Mesenchymal stem cell (in vitro differentiated cells and primary cell): ENCODE measurements at regions not wholly inside any gene's neighbourhood (a gene's known extent, or its start where the extent isn't known, plus 50 kb on each side); places are given as distances from the start of the nearest gene placed in this dataset.

Source experiments
- DNase-seq: peaks from one replicate; pipeline ENCODE4 v3.0.0-alpha.2; 2013
- H2AFZ ChIP-seq: one replicate; pipeline ENCODE4 v1.6.1; 2013; ENCODE audit warnings: low read depth, mild to moderate bottlenecking, control low read depth, inconsistent platforms, low read length, moderate library complexity
- H2AK5ac ChIP-seq: 2 replicates; pipeline ENCODE4 v1.6.1; 2013; ENCODE audit warnings: low read length, moderate library complexity, mild to moderate bottlenecking, inconsistent platforms; ENCODE audit not compliant: severe bottlenecking
- H2BK120ac ChIP-seq: one replicate; pipeline ENCODE4 v1.6.1; 2013; ENCODE audit warnings: low read depth, mild to moderate bottlenecking, inconsistent platforms, low read length, moderate library complexity
- H2BK12ac ChIP-seq, 2 experiments: one replicate each; pipeline ENCODE4 v1.6.1; 2013; ENCODE audit warnings: inconsistent platforms in 2 of 2, low read length in 2 of 2, mild to moderate bottlenecking in 2 of 2, moderate library complexity in 2 of 2, control low read depth in 1 of 2
- H2BK15ac ChIP-seq: one replicate; pipeline ENCODE4 v1.6.1; 2013; ENCODE audit warnings: mild to moderate bottlenecking, low read depth, inconsistent platforms; ENCODE audit not compliant: poor library complexity, severe bottlenecking
- H2BK5ac ChIP-seq: 2 replicates; pipeline ENCODE4 v1.6.1; 2013; ENCODE audit warnings: low read depth, mild to moderate bottlenecking, low read length, control low read depth, inconsistent platforms; ENCODE audit not compliant: poor library complexity, severe bottlenecking
- H3K14ac ChIP-seq, 2 experiments: one replicate each; pipeline ENCODE4 v1.6.1; 2013; ENCODE audit warnings: inconsistent platforms in 2 of 2, low read length in 2 of 2, control low read depth in 1 of 2, mild to moderate bottlenecking in 1 of 2, moderate library complexity in 1 of 2
- H3K18ac ChIP-seq, 2 experiments: one replicate each; pipeline ENCODE4 v1.6.1; 2013; ENCODE audit warnings: inconsistent platforms in 2 of 2, low read length in 2 of 2, control low read depth in 1 of 2, low read depth in 1 of 2, mild to moderate bottlenecking in 1 of 2
- H3K23ac ChIP-seq, 2 experiments: one replicate each; pipeline ENCODE4 v1.6.1; 2013; ENCODE audit warnings: inconsistent platforms in 2 of 2, low read length in 2 of 2, mild to moderate bottlenecking in 2 of 2, moderate library complexity in 2 of 2, control low read depth in 1 of 2
- H3K27ac ChIP-seq: 2 replicates; pipeline ENCODE4 v1.5.1; 2013; ENCODE audit warnings: mild to moderate bottlenecking, moderate library complexity, low read length, control low read depth, inconsistent platforms; ENCODE audit not compliant: poor library complexity, severe bottlenecking
- H3K27me3 ChIP-seq, 2 experiments: 2 replicates each; pipeline versions ENCODE4 v1.6.1 to v1.7.0; 2013; ENCODE audit warnings: low read length in 2 of 2, mild to moderate bottlenecking in 2 of 2, moderate library complexity in 2 of 2, control low read depth in 1 of 2, inconsistent platforms in 1 of 2; ENCODE audit not compliant: control insufficient read depth in 1 of 2, insufficient read depth in 1 of 2
- H3K36me3 ChIP-seq, 2 experiments: 2 replicates each; pipeline versions ENCODE4 v1.6.1 to v1.7.0; 2013; ENCODE audit warnings: low read length in 2 of 2, control low read depth in 1 of 2, inconsistent platforms in 1 of 2, low read depth in 1 of 2, mild to moderate bottlenecking in 1 of 2; ENCODE audit not compliant: insufficient read depth in 2 of 2, control insufficient read depth in 1 of 2
- H3K4ac ChIP-seq, 2 experiments: one replicate each; pipeline ENCODE4 v1.6.1; 2013; ENCODE audit warnings: inconsistent platforms in 2 of 2, low read length in 2 of 2, mild to moderate bottlenecking in 2 of 2, moderate library complexity in 2 of 2, control low read depth in 1 of 2, low read depth in 1 of 2
- H3K4me1 ChIP-seq: 2 replicates; pipeline ENCODE4 v1.6.1; 2013; ENCODE audit warnings: low read depth, low read length, control low read depth; ENCODE audit not compliant: control insufficient read depth, insufficient read depth
- H3K4me2 ChIP-seq: 2 replicates; pipeline ENCODE4 v1.6.1; 2013; ENCODE audit warnings: low read length, mild to moderate bottlenecking, inconsistent platforms; ENCODE audit not compliant: poor library complexity, severe bottlenecking
- H3K4me3 ChIP-seq, 2 experiments: 2 replicates each; pipeline versions ENCODE4 v1.5.1 to v1.7.0; 2013; ENCODE audit warnings: low read length in 2 of 2, mild to moderate bottlenecking in 2 of 2, control low read depth in 1 of 2, low read depth in 1 of 2; ENCODE audit not compliant: insufficient read depth in 1 of 2
- H3K79me1 ChIP-seq: replicated peaks from 2 replicates; pipeline ENCODE4 v1.6.1; 2013; ENCODE audit warnings: mild to moderate bottlenecking, control low read depth, low read length, inconsistent platforms; ENCODE audit not compliant: poor library complexity, severe bottlenecking
- H3K9ac ChIP-seq: 2 replicates; pipeline ENCODE4 v1.7.0; 2013; ENCODE audit warnings: mild to moderate bottlenecking, low read length, moderate library complexity
- H3K9me3 ChIP-seq: 2 replicates; pipeline ENCODE4 v1.7.0; 2013; ENCODE audit warnings: mild to moderate bottlenecking, low read length; ENCODE audit not compliant: control insufficient read depth
- H4K8ac ChIP-seq: one replicate; pipeline ENCODE4 v1.6.1; 2013; ENCODE audit warnings: inconsistent platforms, mild to moderate bottlenecking, low read length, moderate library complexity
- H4K91ac ChIP-seq: one replicate; pipeline ENCODE4 v1.6.1; 2013; ENCODE audit warnings: mild to moderate bottlenecking, low read length, inconsistent platforms
- WGBS: methylation state at CpG from one replicate; pipeline ENCODE4 v1.1.7; 2013; ENCODE audit warnings: mixed read lengths; 5-methylcytosine and 5-hydroxymethylcytosine counted together

- H3K36me3 ChIP-seq: no peaks in the 10 kb centered on the region
- H3K14ac ChIP-seq: no peak overlapping the region
- H4K8ac ChIP-seq: no peak overlapping the region
- no peak overlapping the region for H2BK120ac ChIP-seq
- no peak overlapping the region for H2BK5ac ChIP-seq
- peaks cover 0 to 31% of the 10 kb centered on the region in 2 experiments for H3K27me3 ChIP-seq
- H3K18ac ChIP-seq: no peak overlapping the region
- no peak overlapping the region for H3K4me3 ChIP-seq
- no peak overlapping the region for H3K27ac ChIP-seq
- H2BK12ac ChIP-seq: no peak overlapping the region
- WGBS: no CpG with 5 or more reads among the region's 1 CpG
- H3K4ac ChIP-seq: no peak overlapping the region
- H4K91ac ChIP-seq: no peak overlapping the region
- H3K9ac ChIP-seq: no peak overlapping the region
- H3K9me3 ChIP-seq: peaks cover 31% of the 10 kb centered on the region
- H3K4me2 ChIP-seq: no peak overlapping the region
- H2AFZ ChIP-seq: no peak overlapping the region
- no peak overlapping the region for H2BK15ac ChIP-seq
- no peak overlapping the region for H3K23ac ChIP-seq
- H3K79me1 ChIP-seq: no peaks in the 10 kb centered on the region
- H3K4me1 ChIP-seq: peaks cover 4% of the 10 kb centered on the region
- H2AK5ac ChIP-seq: no peak overlapping the region
- DNase-seq: no peak
Observed at GRCh38 chr20:56986476-56986875, 280.0 kb downstream of the BMP7 start.

GRCh38 chr20:56986931-56987720 lies 279.3 kb downstream of the BMP7 start:
- H4K8ac ChIP-seq: no peak overlapping the region
- peaks cover 0 to 28% of the 10 kb centered on the region in 2 experiments for H3K27me3 ChIP-seq
- DNase-seq: peak; percentile 87
- H2BK12ac ChIP-seq: no peak overlapping the region
- H2AFZ ChIP-seq: no peak overlapping the region
- no peak overlapping the region for H2BK5ac ChIP-seq
- WGBS: 78% methylated on average over 11 of the region's 12 CpGs
- no peak overlapping the region for H3K9ac ChIP-seq
- no peak overlapping the region for H3K4me3 ChIP-seq
- no peak overlapping the region for H3K23ac ChIP-seq
- H2BK120ac ChIP-seq: no peak overlapping the region
- no peaks in the 10 kb centered on the region for H3K36me3 ChIP-seq
- H3K4me1 ChIP-seq: peaks cover 4% of the 10 kb centered on the region
- H3K18ac ChIP-seq: no peak overlapping the region
- H3K4me2 ChIP-seq: no peak overlapping the region
- no peak overlapping the region for H3K14ac ChIP-seq
- no peak overlapping the region for H4K91ac ChIP-seq
- H2AK5ac ChIP-seq: no peak overlapping the region
- no peaks in the 10 kb centered on the region for H3K79me1 ChIP-seq
- H2BK15ac ChIP-seq: no peak overlapping the region
- H3K4ac ChIP-seq: no peak overlapping the region
- H3K9me3 ChIP-seq: peaks cover 31% of the 10 kb centered on the region
- H3K27ac ChIP-seq: no peak overlapping the region

- Histone ChIP-seq H4K8ac (peak overlapping the region; percentile 52), H4K91ac (no peak overlapping the region), H3K4ac (peak overlapping the region in 1 of 2 experiments; percentile 57), H2AK5ac (no peak overlapping the region), H3K9ac (no peak overlapping the region), H3K4me3 (peak overlapping the region in 1 of 2 experiments; percentile 15), H3K4me2 (no peak overlapping the region), H2BK15ac (no peak overlapping the region), H2BK12ac (peak overlapping the region in 1 of 2 experiments; percentile 1), H3K79me1 (no peaks in the 10 kb centered on the region), H2AFZ (peak overlapping the region; percentile 60), H3K9me3 (peaks cover 31% of the 10 kb centered on the region), H3K36me3 (no peaks in the 10 kb centered on the region), H2BK120ac (no peak overlapping the region), H3K27ac (no peak overlapping the region), H3K23ac (peak overlapping the region in 1 of 2 experiments; percentile 36), H3K14ac (no peak overlapping the region), H2BK5ac (no peak overlapping the region), H3K27me3 (peaks cover 0 to 24% of the 10 kb centered on the region in 2 experiments), H3K18ac (peak overlapping the region in 1 of 2 experiments; percentile 79), H3K4me1 (peaks cover 2% of the 10 kb centered on the region)
- peak; percentile 74 for DNase-seq
- 55% methylated on average over 16 of the region's 16 CpGs for WGBS
Observed at GRCh38 chr20:56987986-56988385, 278.5 kb downstream of the BMP7 start.

- H3K23ac ChIP-seq: peak overlapping the region in 1 of 2 experiments; percentile 36
- H4K8ac ChIP-seq: no peak overlapping the region
- no peak overlapping the region for H2BK120ac ChIP-seq
- H2BK15ac ChIP-seq: no peak overlapping the region
- peaks cover 0 to 24% of the 10 kb centered on the region in 2 experiments for H3K27me3 ChIP-seq
- H3K4ac ChIP-seq: peak overlapping the region in 1 of 2 experiments; percentile 57
- no peak overlapping the region for H3K14ac ChIP-seq
- 89% methylated on average over 8 of the region's 8 CpGs for WGBS
- H3K9me3 ChIP-seq: peaks cover 31% of the 10 kb centered on the region
- H3K4me3 ChIP-seq: peak overlapping the region in 1 of 2 experiments; percentile 15
- no peak overlapping the region for H3K4me2 ChIP-seq
- H2AFZ ChIP-seq: no peak overlapping the region
- H2BK12ac ChIP-seq: peak overlapping the region in 1 of 2 experiments; percentile 1
- H3K18ac ChIP-seq: peak overlapping the region; percentile 42 to 79
- H3K79me1 ChIP-seq: no peaks in the 10 kb centered on the region
- no peak for DNase-seq
- peaks cover 2% of the 10 kb centered on the region for H3K4me1 ChIP-seq
- no peak overlapping the region for H4K91ac ChIP-seq
- no peaks in the 10 kb centered on the region for H3K36me3 ChIP-seq
- no peak overlapping the region for H2AK5ac ChIP-seq
- H2BK5ac ChIP-seq: no peak overlapping the region
- no peak overlapping the region for H3K9ac ChIP-seq
- no peak overlapping the region for H3K27ac ChIP-seq
Observed at GRCh38 chr20:56988446-56988845, 278.0 kb downstream of the BMP7 start.
